Liver (tissue), 8 donors: ENCODE measurements at regions not wholly inside any gene's neighbourhood (a gene's known extent, or its start where the extent isn't known, plus 50 kb on each side); places are given as distances from the start of the nearest gene placed in this dataset.

ENCODE experiments used
- DNase-seq: peaks from one replicate; pipeline ENCODE4 v3.0.0-alpha.2; 2017; ENCODE audit warnings: low spot score
- H3K27ac ChIP-seq, 2 donors: one replicate each; pipeline ENCODE4 v1.7.0; 2013; ENCODE audit warnings: inconsistent platforms in 2 of 2, low read length in 2 of 2, control low read depth in 1 of 2, low read depth in 1 of 2, mild to moderate bottlenecking in 1 of 2
- H3K27me3 ChIP-seq, 4 donors: one replicate each; pipeline versions ENCODE4 v1.6.1 to v1.7.0; 2013; ENCODE audit warnings: low read length in 3 of 4, inconsistent platforms in 1 of 4, mild to moderate bottlenecking in 1 of 4, moderate library complexity in 1 of 4; ENCODE audit not compliant: control insufficient read depth in 4 of 4, insufficient read depth in 4 of 4
- H3K36me3 ChIP-seq, 4 donors: one replicate each; pipeline versions ENCODE4 v1.6.1 to v1.7.0; 2013; ENCODE audit warnings: low read length in 3 of 4, mild to moderate bottlenecking in 3 of 4, low read depth in 1 of 4, moderate library complexity in 1 of 4; ENCODE audit not compliant: control insufficient read depth in 4 of 4, insufficient read depth in 3 of 4
- H3K4me1 ChIP-seq, 4 donors: one replicate each; pipeline versions ENCODE4 v1.6.1 to v1.7.0; 2013; ENCODE audit warnings: low read length in 3 of 4, mild to moderate bottlenecking in 3 of 4, moderate library complexity in 1 of 4; ENCODE audit not compliant: control insufficient read depth in 4 of 4, insufficient read depth in 4 of 4
- H3K4me3 ChIP-seq, 3 donors: one replicate each; pipeline versions ENCODE4 v1.6.1 to v1.7.0; 2013; ENCODE audit warnings: low read length in 3 of 3, control low read depth in 1 of 3, low read depth in 1 of 3, mild to moderate bottlenecking in 1 of 3
- H3K9ac ChIP-seq, 2 donors: one replicate each; pipeline ENCODE4 v1.7.0; 2013; ENCODE audit warnings: low read length in 2 of 2, mild to moderate bottlenecking in 2 of 2, moderate library complexity in 2 of 2, control low read depth in 1 of 2, low read depth in 1 of 2
- H3K9me3 ChIP-seq, 4 donors: one replicate each; pipeline versions ENCODE4 v1.6.1 to v1.7.0; 2013; ENCODE audit warnings: low read length in 3 of 4; ENCODE audit not compliant: control insufficient read depth in 4 of 4
- CTCF ChIP-seq: fragments of 150-350 bp; IDR thresholded peaks from 2 replicates; pipeline ENCODE4 v1.5.1; 2017; ENCODE audit warnings: improper control_type of control experiment, low read depth, low read length; ENCODE audit not compliant: missing input control
- EGR1 ChIP-seq, 2 donors: IDR thresholded peaks; 2 replicates each; pipeline ENCODE4 v1.6.1; 2016 to 2018; ENCODE audit warnings: antibody characterized with exemption in 2 of 2, low read depth in 2 of 2
- FOXA1 ChIP-seq: IDR thresholded peaks from 2 replicates; pipeline ENCODE4 v1.6.1; 2016; ENCODE audit warnings: antibody characterized with exemption
- FOXA2 ChIP-seq: IDR thresholded peaks from 2 replicates; pipeline ENCODE4 v1.6.1; 2016; ENCODE audit warnings: antibody characterized with exemption
- GABPA ChIP-seq, 2 donors: IDR thresholded peaks in 1 of 2; conservative IDR thresholded peaks in 1 of 2; 2 replicates each; pipeline ENCODE4 v1.6.1; 2016; ENCODE audit warnings: antibody characterized with exemption in 2 of 2, mild to moderate bottlenecking in 1 of 2, moderate library complexity in 1 of 2
- HNF4A ChIP-seq, 2 donors: conservative IDR thresholded peaks; 2 replicates each; pipeline ENCODE4 v1.6.1; 2016; ENCODE audit warnings: antibody characterized with exemption in 2 of 2, mild to moderate bottlenecking in 2 of 2
- HNF4G ChIP-seq: IDR thresholded peaks from 2 replicates; pipeline ENCODE4 v1.6.1; 2016; ENCODE audit warnings: antibody characterized with exemption
- JUND ChIP-seq, 2 donors: IDR thresholded peaks; 2 replicates each; pipeline ENCODE4 v1.6.1; 2016; ENCODE audit warnings: antibody characterized with exemption in 2 of 2
- NR2F2 ChIP-seq: IDR thresholded peaks from 2 replicates; pipeline ENCODE4 v1.6.1; 2016; ENCODE audit warnings: antibody characterized with exemption
- RAD21 ChIP-seq, 2 donors: IDR thresholded peaks; 2 replicates each; pipeline ENCODE4 v1.6.1; 2016; ENCODE audit warnings: antibody characterized with exemption in 2 of 2, mild to moderate bottlenecking in 2 of 2
- REST ChIP-seq: IDR thresholded peaks from 2 replicates; pipeline ENCODE4 v1.6.1; 2016; ENCODE audit warnings: antibody characterized with exemption, mild to moderate bottlenecking
- RXRA ChIP-seq, 2 donors: IDR thresholded peaks; 2 replicates each; pipeline ENCODE4 v1.6.1; 2017 to 2018; ENCODE audit warnings: antibody characterized with exemption in 2 of 2, mild to moderate bottlenecking in 1 of 2
- SP1 ChIP-seq: IDR thresholded peaks from 2 replicates; pipeline ENCODE4 v1.6.1; 2018; ENCODE audit warnings: antibody characterized with exemption, mild to moderate bottlenecking
- TAF1 ChIP-seq: conservative IDR thresholded peaks from 2 replicates; pipeline ENCODE4 v1.6.1; 2016; ENCODE audit warnings: antibody characterized with exemption, mild to moderate bottlenecking
- YY1 ChIP-seq: IDR thresholded peaks from 2 replicates; pipeline ENCODE4 v1.6.1; 2016; ENCODE audit warnings: antibody characterized with exemption, mild to moderate bottlenecking
- WGBS: extraction: QIAGEN DNeasy Blood & Tissue Kit; methylation state at CpG from one replicate; pipeline ENCODE4 v1.1.7; 2013; 5-methylcytosine and 5-hydroxymethylcytosine counted together
- donor health status: healthy.
- donor health status: healthy.
- donor health status: healthy.
- donor health status: healthy.
- donor health status: healthy.

- no peaks in the 10 kb centered on the region for H3K4me1 ChIP-seq
- no peak for DNase-seq
- TF ChIP-seq HNF4G, result no peak
- TF ChIP-seq TAF1, result no peak
- TF ChIP-seq HNF4A (conservative IDR thresholded peaks at IDR 0.05), result no peak
- TF ChIP-seq FOXA2, result no peak
- TF ChIP-seq NR2F2, result no peak
- TF ChIP-seq EGR1 (IDR thresholded peaks at IDR 0.05; ENCODE audit: low read depth in 2 of 2), result no peak
- TF ChIP-seq FOXA1, result no peak
- TF ChIP-seq REST, result no peak
- no peak for TF ChIP-seq JUND (IDR thresholded peaks at IDR 0.05)
- no peak for TF ChIP-seq CTCF
- TF ChIP-seq RXRA (IDR thresholded peaks at IDR 0.05), result no peak
- no peak for TF ChIP-seq SP1
- WGBS, result 84% methylated on average over 12 of the region's 12 CpGs
- no peak overlapping the region for H3K9ac ChIP-seq
- H3K9me3 ChIP-seq, result no peaks in the 10 kb centered on the region
- no peak overlapping the region for H3K27ac ChIP-seq
- H3K27me3 ChIP-seq, result peaks cover 0 to 2% (median 0%) of the 10 kb centered on the region in 4 donors
- H3K36me3 ChIP-seq, result no peaks in the 10 kb centered on the region
- H3K4me3 ChIP-seq, result no peak overlapping the region
Measured at GRCh38 chr19:30631033-30631370, 258.8 kb downstream of the ZNF536 start.

GRCh38 chr19:30630289-30631032 is 258.3 kb downstream of the ZNF536 start:
- H3K27me3 ChIP-seq, result peaks cover 0 to under 1% (median 0%) of the 10 kb centered on the region in 4 donors
- no peaks in the 10 kb centered on the region for H3K36me3 ChIP-seq
- no peak overlapping the region for H3K4me3 ChIP-seq
- no peak for TF ChIP-seq REST
- TF ChIP-seq YY1, result no peak
- TF ChIP-seq RAD21 (IDR thresholded peaks at IDR 0.05), result no peak
- no peak for TF ChIP-seq GABPA (IDR thresholded peaks at IDR 0.05 in 1 of 2, conservative IDR thresholded peaks at IDR 0.05 in 1 of 2)
- TF ChIP-seq JUND (IDR thresholded peaks at IDR 0.05), result no peak
- TF ChIP-seq SP1, result no peak
- no peak for TF ChIP-seq CTCF
- no peak overlapping the region for H3K27ac ChIP-seq
- H3K9ac ChIP-seq, result no peak overlapping the region
- H3K4me1 ChIP-seq, result no peaks in the 10 kb centered on the region
- no peaks in the 10 kb centered on the region for H3K9me3 ChIP-seq
- WGBS, result 59% methylated on average over 14 of the region's 14 CpGs
- no peak for DNase-seq
